Stimulated activated naive CD4-positive, alpha-beta T cell (primary cell): ENCODE measurements at regions not wholly inside any gene's neighbourhood (a gene's known extent, or its start where the extent isn't known, plus 50 kb on each side); places are given as distances from the start of the nearest gene placed in this dataset.

Source experiments
- DNase-seq, 6 experiments: peaks; one replicate each; lab custom pipeline; 2025; lab: John Stamatoyannopoulos, UW

- DNase-seq, result no peak
Observed at GRCh38 chr6:113642001-113642713, 215.0 kb upstream of the MARCKS start.

GRCh38 chr6:113642714-113643406, 214.3 kb upstream of the MARCKS start:
- DNase-seq, result no peak

GRCh38 chr6:113643407-113643770, 213.8 kb upstream of the MARCKS start:
- DNase-seq, result no peak

- DNase-seq, result no peak
Observed at GRCh38 chr6:113644861-113645575, 212.1 kb upstream of the MARCKS start.

- no peak for DNase-seq
Observed at GRCh38 chr6:113645576-113645970, 211.6 kb upstream of the MARCKS start.

- DNase-seq, result no peak
Observed at GRCh38 chr6:113645986-113646385, 211.2 kb upstream of the MARCKS start.

GRCh38 chr6:113646701-113647100, 210.4 kb upstream of the MARCKS start:
- no peak for DNase-seq

GRCh38 chr6:113647143-113647889, 209.8 kb upstream of the MARCKS start:
- DNase-seq, result no peak

GRCh38 chr6:113648698-113649097, 208.4 kb upstream of the MARCKS start:
- DNase-seq, result no peak

- DNase-seq, result no peak
Observed at GRCh38 chr6:113649276-113649675, 207.9 kb upstream of the MARCKS start.

- no peak for DNase-seq
Observed at GRCh38 chr6:113649880-113650609, 207.1 kb upstream of the MARCKS start.

- DNase-seq, result no peak
Observed at GRCh38 chr6:113650610-113650979, 206.6 kb upstream of the MARCKS start.

- DNase-seq, result no peak
Observed at GRCh38 chr6:113651120-113651519, 206.0 kb upstream of the MARCKS start.

- no peak for DNase-seq
Observed at GRCh38 chr6:113651920-113652319, 205.2 kb upstream of the MARCKS start.

- no peak for DNase-seq
Observed at GRCh38 chr6:113653275-113653674, 203.9 kb upstream of the MARCKS start.

- DNase-seq, result no peak
Observed at GRCh38 chr6:113654396-113654795, 202.7 kb upstream of the MARCKS start.

GRCh38 chr6:113655761-113656160, 201.4 kb upstream of the MARCKS start:
- no peak for DNase-seq

GRCh38 chr6:113659762-113660404, 197.3 kb upstream of the MARCKS start:
- no peak for DNase-seq

- no peak for DNase-seq
Observed at GRCh38 chr6:113660819-113661218, 196.3 kb upstream of the MARCKS start.

GRCh38 chr6:113662093-113662665, 195.0 kb upstream of the MARCKS start:
- DNase-seq, result no peak
